HG03469 (cell line): ENCODE measurements at regions not wholly inside any gene's neighbourhood (a gene's known extent, or its start where the extent isn't known, plus 50 kb on each side); places are given as distances from the start of the nearest gene placed in this dataset.

Experiments used
- ATAC-seq: cut with Tn5 transposase; IDR thresholded peaks from one replicate; pipeline ENCODE4 v1.9.1; 2021; ENCODE audit warnings: mild to moderate bottlenecking, moderate library complexity, moderate number of reproducible peaks; ENCODE audit not compliant: unreplicated experiment

- ATAC-seq: no peak
These were observed 658.4 kb downstream of the TLR4 start for GRCh38 chr9:118362596-118362995.

GRCh38 chr9:118364266-118365106 is 660.3 kb downstream of the TLR4 start:
- ATAC-seq: no peak

GRCh38 chr9:118366228-118366627 is 662.0 kb downstream of the TLR4 start:
- no peak for ATAC-seq

- peak; percentile 40 for ATAC-seq
These were observed 663.2 kb downstream of the TLR4 start for GRCh38 chr9:118367383-118367782.

- no peak for ATAC-seq
These were observed 680.4 kb downstream of the TLR4 start for GRCh38 chr9:118384531-118385100.

GRCh38 chr9:118395415-118395814 is 691.2 kb downstream of the TLR4 start:
- peak; percentile 93 for ATAC-seq

- ATAC-seq: no peak
These were observed 697.3 kb downstream of the TLR4 start for GRCh38 chr9:118401546-118401945.

- ATAC-seq: no peak
These were observed 710.5 kb downstream of the TLR4 start for GRCh38 chr9:118414676-118415075.

GRCh38 chr9:118418887-118419565 is 714.8 kb downstream of the TLR4 start:
- no peak for ATAC-seq

GRCh38 chr9:118419676-118420075 is 715.5 kb downstream of the TLR4 start:
- no peak for ATAC-seq

- no peak for ATAC-seq
These were observed 718.3 kb downstream of the TLR4 start for GRCh38 chr9:118422508-118422907.

- no peak for ATAC-seq
These were observed 718.8 kb downstream of the TLR4 start for GRCh38 chr9:118423021-118423420.

- no peak for ATAC-seq
These were observed 719.5 kb downstream of the TLR4 start for GRCh38 chr9:118423721-118424120.

GRCh38 chr9:118426772-118427171 is 722.6 kb downstream of the TLR4 start:
- no peak for ATAC-seq

GRCh38 chr9:118438810-118439209 is 734.6 kb downstream of the TLR4 start:
- ATAC-seq: no peak

- ATAC-seq: no peak
These were observed 735.2 kb downstream of the TLR4 start for GRCh38 chr9:118439441-118439840.

GRCh38 chr9:118444403-118444802 is 740.2 kb downstream of the TLR4 start:
- ATAC-seq: no peak

GRCh38 chr9:118446943-118447639 is 742.9 kb downstream of the TLR4 start:
- no peak for ATAC-seq

GRCh38 chr9:118449554-118449953 is 745.4 kb downstream of the TLR4 start:
- ATAC-seq: no peak

GRCh38 chr9:118455259-118455658 is 751.1 kb downstream of the TLR4 start:
- ATAC-seq: no peak

- no peak for ATAC-seq
These were observed 751.6 kb downstream of the TLR4 start for GRCh38 chr9:118455788-118456187.
